ENCODE measurements at regions not wholly inside any gene's neighbourhood (a gene's known extent, or its start where the extent isn't known, plus 50 kb on each side); places are given as distances from the start of the nearest gene placed in this dataset.
"Not testable (repeated sequence)": the region's sequence is repeated elsewhere in the genome, so short reads cannot be mapped to it uniquely, and the experiment has no call there.

DNA sequence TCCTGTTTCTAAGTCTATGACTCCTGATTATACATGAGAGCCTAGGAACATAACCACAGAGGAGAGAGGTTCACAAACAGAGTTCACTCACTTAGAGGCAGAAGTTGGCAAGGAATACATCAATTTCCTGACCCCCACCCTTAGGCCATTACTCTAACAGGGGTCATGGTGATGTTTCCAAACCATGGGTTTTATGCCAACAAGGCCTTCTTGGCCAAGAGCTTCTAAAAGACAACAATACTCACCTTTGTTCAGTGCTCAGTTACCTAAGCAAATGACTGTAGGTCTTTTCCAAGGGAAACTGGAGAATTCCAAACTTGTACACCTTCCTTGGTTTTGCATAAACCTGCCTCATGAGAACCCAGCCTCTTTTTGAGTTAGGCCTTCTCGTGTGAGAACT is 52.6 kb downstream of the ERICH4 start:
- Mint-ChIP-seq H3K4me1 (no peaks in the 10 kb centered on the region), H3K27ac (no peak overlapping the region), H3K4me3 (no peak overlapping the region), H3K36me3 (no peaks in the 10 kb centered on the region), H3K9me3 (no peaks in the 10 kb centered on the region)
- no peak for DNase-seq (ENCODE audit: low spot score in 2 of 2)
- no peak for ATAC-seq

- Mint-ChIP-seq H3K4me3 (no peak overlapping the region), H3K4me1 (peaks cover 5% of the 10 kb centered on the region), H3K27ac (no peak overlapping the region), H3K36me3 (no peaks in the 10 kb centered on the region), H3K9me3 (no peaks in the 10 kb centered on the region)
- ATAC-seq (no peak), DNase-seq (ENCODE audit: low spot score in 2 of 2) (no peak)
These were observed 56.9 kb downstream of the ERICH4 start for GRCh38 chr19:41499899-41500298.

GRCh38 chr19:41500443-41500842 is 57.5 kb downstream of the ERICH4 start:
- DNase-seq (ENCODE audit: low spot score in 2 of 2): no peak
- no peak overlapping the region for H3K4me3 Mint-ChIP-seq
- H3K9me3 Mint-ChIP-seq: no peaks in the 10 kb centered on the region
- no peak overlapping the region for H3K27ac Mint-ChIP-seq
- H3K4me1 Mint-ChIP-seq: peaks cover 5% of the 10 kb centered on the region
- ATAC-seq: no peak
- H3K36me3 Mint-ChIP-seq: no peaks in the 10 kb centered on the region

GRCh38 chr19:41501854-41502253 is 58.9 kb downstream of the ERICH4 start:
- Mint-ChIP-seq H3K9me3 (no peaks in the 10 kb centered on the region), H3K27ac (no peak overlapping the region), H3K4me3 (no peak overlapping the region), H3K4me1 (peaks cover 5% of the 10 kb centered on the region), H3K36me3 (no peaks in the 10 kb centered on the region)
- ATAC-seq (no peak), DNase-seq (ENCODE audit: low spot score in 2 of 2) (no peak)

DNA sequence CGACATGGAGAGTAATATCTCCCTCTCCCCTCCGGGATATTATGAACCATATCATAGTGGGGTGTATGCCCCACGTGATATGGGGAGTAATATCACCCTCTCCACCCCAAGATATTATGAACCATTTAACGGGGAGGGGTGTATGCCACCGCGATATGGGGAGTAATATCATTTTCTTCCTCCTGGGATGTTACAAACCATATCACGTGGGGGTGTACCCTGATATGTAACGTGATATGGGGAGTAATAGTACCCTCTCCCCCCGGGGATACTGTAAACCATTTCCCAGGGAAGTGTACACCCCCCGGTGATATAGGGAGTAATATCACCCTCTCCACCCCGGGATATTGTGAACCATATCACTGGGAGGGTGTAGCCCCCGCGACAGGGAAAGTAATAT is 62.1 kb downstream of the ERICH4 start:
- no peaks in the 10 kb centered on the region for H3K36me3 Mint-ChIP-seq
- H3K27ac Mint-ChIP-seq: no peak overlapping the region
- peaks cover 5% of the 10 kb centered on the region for H3K4me1 Mint-ChIP-seq
- H3K9me3 Mint-ChIP-seq: no peaks in the 10 kb centered on the region
- DNase-seq (ENCODE audit: low spot score in 2 of 2) (no peak), ATAC-seq (no peak)
- H3K4me3 Mint-ChIP-seq: no peak overlapping the region

GRCh38 chr19:41510484-41510883 is 65.5 kb upstream of the CEACAM21 start:
- ATAC-seq: no peak
- no peak overlapping the region for H3K4me3 Mint-ChIP-seq
- H3K9me3 Mint-ChIP-seq: no peaks in the 10 kb centered on the region
- H3K36me3 Mint-ChIP-seq: no peaks in the 10 kb centered on the region
- H3K27ac Mint-ChIP-seq: no peak overlapping the region
- no peak for DNase-seq (ENCODE audit: low spot score in 2 of 2)
- H3K4me1 Mint-ChIP-seq: no peaks in the 10 kb centered on the region

DNA sequence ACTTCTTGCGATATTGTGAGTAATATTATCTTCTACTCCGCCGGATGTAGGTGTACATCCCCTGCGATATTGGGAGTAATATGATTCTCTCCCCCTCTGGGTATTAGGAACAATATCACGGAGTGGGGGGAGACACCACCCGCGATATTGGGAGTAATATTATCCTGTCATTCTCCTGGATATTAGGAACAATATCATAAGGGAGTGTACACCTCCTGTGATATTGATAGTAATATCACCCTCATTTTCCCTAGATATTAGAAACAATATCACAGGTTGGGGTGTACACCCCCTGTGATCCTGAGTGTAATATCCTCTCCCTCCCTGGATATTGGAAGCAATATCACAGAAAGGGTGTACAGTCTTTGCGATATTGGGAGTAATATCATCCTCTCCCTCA is 64.3 kb upstream of the CEACAM21 start:
- ATAC-seq: no peak
- no peak for DNase-seq (ENCODE audit: low spot score in 2 of 2)
- H3K4me3 Mint-ChIP-seq: no peak overlapping the region
- H3K4me1 Mint-ChIP-seq: no peaks in the 10 kb centered on the region
- no peak overlapping the region for H3K27ac Mint-ChIP-seq
- no peaks in the 10 kb centered on the region for H3K36me3 Mint-ChIP-seq
- no peaks in the 10 kb centered on the region for H3K9me3 Mint-ChIP-seq

- ATAC-seq (no peak), DNase-seq (ENCODE audit: low spot score in 2 of 2) (no peak)
- H3K36me3 Mint-ChIP-seq: no peaks in the 10 kb centered on the region
- no peaks in the 10 kb centered on the region for H3K4me1 Mint-ChIP-seq
- no peaks in the 10 kb centered on the region for H3K9me3 Mint-ChIP-seq
- no peak overlapping the region for H3K4me3 Mint-ChIP-seq
- H3K27ac Mint-ChIP-seq: no peak overlapping the region
These were observed 60.8 kb upstream of the CEACAM21 start for GRCh38 chr19:41515015-41515652.

DNA sequence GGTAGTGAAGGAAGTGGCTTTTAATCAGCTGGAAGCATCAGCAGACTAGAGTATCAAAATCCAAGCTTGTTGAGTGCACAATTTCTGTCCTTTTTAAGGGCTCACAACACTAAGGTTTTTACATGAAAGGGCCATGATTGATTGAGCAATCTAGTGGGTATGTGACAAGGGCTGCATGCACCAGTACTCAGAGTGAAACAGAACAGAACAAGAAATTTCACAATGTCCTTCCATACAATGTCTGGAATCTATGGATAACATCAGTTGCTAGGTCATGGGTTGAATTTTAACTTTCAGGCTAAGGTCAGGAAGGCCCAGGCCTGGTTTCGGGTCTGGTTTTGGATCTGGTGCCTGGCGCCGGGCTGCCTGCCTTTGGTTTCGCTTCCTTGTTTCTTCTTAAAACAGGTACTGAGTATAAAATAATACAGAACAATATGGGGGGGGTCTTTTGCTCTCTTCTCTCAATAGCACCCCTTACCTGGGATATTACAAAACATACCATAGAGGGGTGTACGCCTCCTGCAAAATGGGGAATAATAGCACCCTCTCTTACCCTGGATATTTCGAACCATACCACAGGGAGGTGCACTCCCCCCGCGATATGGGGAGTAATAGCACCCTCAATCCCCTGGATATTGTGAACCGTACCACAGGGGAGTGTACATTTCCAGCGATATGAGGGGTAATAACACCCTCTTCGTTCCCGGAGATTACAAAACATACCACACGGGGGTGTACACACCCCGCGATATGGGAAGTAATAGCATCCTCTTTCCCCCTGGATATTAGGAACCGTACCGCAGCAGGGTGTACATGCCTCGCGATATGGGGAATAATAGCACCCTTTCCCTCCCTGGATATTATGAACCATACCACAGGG is 59.4 kb upstream of the CEACAM21 start:
- not testable (repeated sequence) for H3K36me3 Mint-ChIP-seq; H3K9me3 Mint-ChIP-seq; H3K4me3 Mint-ChIP-seq; ATAC-seq; H3K27ac Mint-ChIP-seq; DNase-seq (ENCODE audit: low spot score in 2 of 2); H3K4me1 Mint-ChIP-seq

DNA sequence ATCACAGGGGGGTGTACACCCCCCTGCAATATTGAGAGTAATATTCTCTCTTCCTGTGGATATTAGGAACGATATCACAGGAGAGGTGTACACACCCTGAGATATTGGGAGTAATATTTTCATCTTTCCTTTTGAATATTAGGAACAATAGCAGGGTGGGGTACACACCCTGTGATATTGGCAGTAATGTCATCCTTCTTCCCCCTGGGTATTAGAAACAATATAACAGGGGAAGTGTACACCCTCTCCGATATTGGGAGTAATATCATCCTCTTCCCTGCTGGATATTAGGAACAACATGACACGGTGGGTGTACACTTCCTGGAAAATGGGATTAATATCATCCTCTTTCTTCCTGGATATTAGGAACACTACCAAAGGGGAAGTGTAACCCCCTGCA is 57.8 kb upstream of the CEACAM21 start:
- H3K4me1 Mint-ChIP-seq: peaks cover 21% of the 10 kb centered on the region
- no peak for ATAC-seq
- H3K9me3 Mint-ChIP-seq: no peaks in the 10 kb centered on the region
- no peak for DNase-seq (ENCODE audit: low spot score in 2 of 2)
- H3K27ac Mint-ChIP-seq: no peak overlapping the region
- H3K4me3 Mint-ChIP-seq: no peak overlapping the region
- H3K36me3 Mint-ChIP-seq: no peaks in the 10 kb centered on the region

GRCh38 chr19:41521138-41521930 is 54.6 kb upstream of the CEACAM21 start:
- peak; percentile 89 for ATAC-seq
- not testable (repeated sequence) for DNase-seq (ENCODE audit: low spot score in 2 of 2); H3K9me3 Mint-ChIP-seq; H3K36me3 Mint-ChIP-seq
- peak overlapping the region; percentile 7 for H3K27ac Mint-ChIP-seq
- H3K4me3 Mint-ChIP-seq: peak overlapping the region; percentile 77
- peaks cover 21% of the 10 kb centered on the region for H3K4me1 Mint-ChIP-seq

DNA sequence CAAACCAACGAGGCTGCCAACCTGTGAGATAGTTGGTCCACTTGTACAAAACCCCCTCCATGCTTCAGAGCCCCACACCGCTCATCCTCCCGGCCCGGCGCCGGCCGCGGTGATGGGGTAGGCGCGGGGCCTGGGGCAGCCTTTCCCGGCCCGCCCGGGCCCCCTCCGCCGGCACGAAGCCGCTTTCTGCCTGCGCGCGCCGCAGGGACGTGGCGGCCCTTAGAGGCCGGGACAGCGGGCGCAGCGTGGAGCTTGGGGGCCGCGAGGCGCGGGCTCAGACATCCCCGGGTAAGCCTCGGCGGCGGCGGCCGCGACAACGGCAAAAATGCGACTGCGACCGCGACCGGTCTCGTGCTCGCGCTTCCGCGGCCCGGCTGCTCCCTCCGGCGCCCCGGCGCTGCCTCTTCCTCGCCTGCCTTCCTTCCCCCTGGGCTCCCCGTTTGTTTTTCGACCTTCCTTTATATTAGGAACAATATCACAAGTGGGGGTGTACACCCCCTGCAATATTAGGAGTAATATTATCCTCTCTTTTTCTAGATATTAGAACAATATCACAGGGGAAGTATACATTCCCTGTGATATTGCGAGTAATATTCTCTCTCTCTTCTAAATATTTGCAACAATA is 53.9 kb upstream of the CEACAM21 start:
- H3K36me3 Mint-ChIP-seq: no peaks in the 10 kb centered on the region
- H3K9me3 Mint-ChIP-seq: no peaks in the 10 kb centered on the region
- peak overlapping the region; percentile 77 for H3K4me3 Mint-ChIP-seq
- H3K4me1 Mint-ChIP-seq: peaks cover 21% of the 10 kb centered on the region
- no peak for DNase-seq (ENCODE audit: low spot score in 2 of 2)
- peak; percentile 70 for ATAC-seq
- peak overlapping the region; percentile 84 for H3K27ac Mint-ChIP-seq

DNA sequence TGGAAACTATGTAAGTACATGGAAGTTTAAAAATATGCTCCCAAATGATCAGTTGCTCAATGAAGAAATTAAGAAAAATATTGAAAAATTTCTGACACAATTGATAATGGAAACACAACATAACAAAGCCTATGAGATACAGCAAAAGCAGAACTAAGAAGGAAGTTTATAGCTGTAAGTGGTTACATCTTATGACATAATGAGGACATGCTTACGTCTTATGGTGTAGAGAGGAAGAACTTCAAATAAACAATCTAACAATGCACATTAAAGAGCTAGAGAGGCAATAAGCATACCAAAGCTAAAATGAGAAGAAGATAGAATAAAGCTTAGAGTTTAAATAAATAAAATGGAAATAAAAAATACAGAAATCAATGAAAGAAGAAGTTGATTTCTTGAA is 50.0 kb upstream of the CEACAM21 start:
- no peak for ATAC-seq
- Mint-ChIP-seq H3K9me3 (no peaks in the 10 kb centered on the region), H3K27ac (no peak overlapping the region), H3K4me1 (peaks cover 41% of the 10 kb centered on the region), H3K4me3 (no peak overlapping the region), H3K36me3 (peaks cover 13% of the 10 kb centered on the region)
- DNase-seq (ENCODE audit: low spot score in 2 of 2): no peak

All from stimulated activated effector memory CD8-positive, alpha-beta T cell treated with anti-CD3 and anti-CD28 coated beads, Interleukin-12 subunit alpha, Interleukin-12 subunit beta, amount 100 ng/mL, for 72 hours (primary cell).